Pancreas (tissue), 10 donors: ENCODE measurements at regions not wholly inside any gene's neighbourhood (a gene's known extent, or its start where the extent isn't known, plus 50 kb on each side); places are given as distances from the start of the nearest gene placed in this dataset.
"Not testable (repeated sequence)": the region's sequence is repeated elsewhere in the genome, so short reads cannot be mapped to it uniquely, and the experiment has no call there.

ENCODE experiments used
- ATAC-seq, 4 donors: fragments of 200-7000 bp; cut with Tn5 transposase; one replicate each; pipeline versions ENCODE4 v1.8.0 to v1.9.1; 2020; ENCODE audit warnings: mild to moderate bottlenecking in 4 of 4, moderate library complexity in 4 of 4
- DNase-seq, 6 donors: peaks; one replicate each; pipeline ENCODE4 v3.0.0-alpha.2; 2020
- FAIRE-seq: peaks from 2 replicates; lab custom pipeline; 2012; peaks lifted over from hg19 to GRCh38; lab: Jason Lieb, UNC
- H3K27ac ChIP-seq, 4 donors: fragments of 200-600 bp; sonication (generic); 1 replicate in 3 of 4; 2 replicates in 1 of 4; pipeline versions ENCODE4 v1.5.0 to v1.8.0; 2020
- H3K27me3 ChIP-seq, 4 donors: fragments of 200-600 bp; one replicate each; pipeline ENCODE4 v1.8.0; 2021
- H3K36me3 ChIP-seq, 3 donors: fragments of 200-600 bp; sonication (generic) in 1 of 3; one replicate each; pipeline versions ENCODE4 v1.5.0 to v1.8.0; 2020 to 2021
- H3K4me1 ChIP-seq, 3 donors: fragments of 200-600 bp; one replicate each; pipeline ENCODE4 v1.8.0; 2021
- H3K4me3 ChIP-seq, 4 donors: fragments of 200-600 bp; sonication (generic) in 2 of 4; one replicate each; pipeline versions ENCODE4 v1.5.0 to v1.8.0; 2020 to 2021
- H3K9me3 ChIP-seq, 4 donors: fragments of 200-600 bp; one replicate each; pipeline ENCODE4 v1.8.0; 2021
- CTCF ChIP-seq, 4 donors: fragments of 200-600 bp; sonication (generic) in 3 of 4; IDR thresholded peaks; one replicate each; pipeline versions ENCODE4 v1.5.0 to v1.8.0; 2021; ENCODE audit warnings: antibody characterized with exemption in 4 of 4
- WGBS, 2 donors: extraction: QIAGEN DNeasy Blood & Tissue Kit; methylation state at CpG; one replicate each; pipeline ENCODE4 v1.1.7; 2013; 5-methylcytosine and 5-hydroxymethylcytosine counted together
- intact Hi-C, 3 donors: fragments of 100-400 bp; cut with DNase I; formaldehyde crosslinking; loops; one replicate each; pipeline versions ENCODE4 v1.11.1 to v1.14.2; 2022
- donor health status: healthy with polysubstance abuse.
- donor health status: DM: no; HTN: no; CAD: no; lungs with moderate emphysema.
- donor health status: DM: no; HTN: no; CAD: no.
- donor health status: control.
- donor health status: control.
- donor health status: Bipolar disorder and iron deficiency.
- donor health status: DM: yes; HTN: yes; CAD: no.
- donor health status: DM: no; HTN: no; CAD: no.
- donor health status: DM: no; HTN: no; CAD: no.
- donor health status: DM: yes; HTN: yes; CAD: no.

- no peak for FAIRE-seq
- intact Hi-C loops, result no loop called here
- peaks cover 0 to 7% (median 0%) of the 10 kb centered on the region in 4 donors for H3K27me3 ChIP-seq
Measured at GRCh38 chr16:52921104-52921503, 131.6 kb downstream of the CHD9NB start.

GRCh38 chr16:52920331-52920730 is 132.4 kb downstream of the CHD9NB start:
- no peak for ATAC-seq
- no peak for FAIRE-seq
- intact Hi-C loops, result no loop called here
- WGBS, 2 donors, result 56 to 73% methylated on average over 5 of the region's 5 CpGs
- no peaks in the 10 kb centered on the region for H3K4me1 ChIP-seq
- no peaks in the 10 kb centered on the region for H3K36me3 ChIP-seq
- no peak for DNase-seq
- H3K27me3 ChIP-seq, result peaks cover 0 to 7% (median 0%) of the 10 kb centered on the region in 4 donors
- no peak overlapping the region for H3K27ac ChIP-seq
- H3K9me3 ChIP-seq, result no peaks in the 10 kb centered on the region
- no peak for TF ChIP-seq CTCF (IDR thresholded peaks at IDR 0.05)
- no peak overlapping the region for H3K4me3 ChIP-seq

More at GRCh38 chr16:52921104-52921503, 131.6 kb downstream of the CHD9NB start:
- 66 to 73% methylated on average over 8 of the region's 8 CpGs for WGBS, 2 donors
- ATAC-seq (no peak), DNase-seq (no peak)
- H3K36me3 ChIP-seq, result no peaks in the 10 kb centered on the region
- H3K9me3 ChIP-seq, result no peaks in the 10 kb centered on the region
- no peak for TF ChIP-seq CTCF (IDR thresholded peaks at IDR 0.05)
- no peak overlapping the region for H3K27ac ChIP-seq
- no peak overlapping the region for H3K4me3 ChIP-seq
- no peaks in the 10 kb centered on the region for H3K4me1 ChIP-seq

GRCh38 chr16:52914428-52914827 is 138.3 kb downstream of the CHD9NB start:
- DNase-seq, result no peak
- WGBS, 2 donors, result 59 to 63% methylated on average over 2 of the region's 2 CpGs
- H3K4me3 ChIP-seq, result no peak overlapping the region
- no peaks in the 10 kb centered on the region for H3K9me3 ChIP-seq
- no peaks in the 10 kb centered on the region for H3K36me3 ChIP-seq
- no peaks in the 10 kb centered on the region for H3K4me1 ChIP-seq
- FAIRE-seq, result no peak
- no peak overlapping the region for H3K27ac ChIP-seq
- no peak for TF ChIP-seq CTCF (IDR thresholded peaks at IDR 0.05)
- intact Hi-C loops, result loop anchor here in 2 of 3 donors (5.0 to 10.0 kb wide), 3 partner anchors 720 to 850 kb away; no protein-coding TSS in a partner anchor
- no peaks in the 10 kb centered on the region for H3K27me3 ChIP-seq
- ATAC-seq, result no peak

- no peak for FAIRE-seq
Measured at GRCh38 chr16:52912565-52913173, 140.0 kb downstream of the CHD9NB start.

GRCh38 chr16:52908057-52908456 is 144.6 kb downstream of the CHD9NB start:
- ATAC-seq, H3K4me3 ChIP-seq, H3K36me3 ChIP-seq, H3K27me3 ChIP-seq, intact Hi-C loops, H3K4me1 ChIP-seq, H3K27ac ChIP-seq, FAIRE-seq, DNase-seq, H3K9me3 ChIP-seq: not testable (repeated sequence)
- WGBS, 2 donors, result 80 to 89% methylated on average over 6 of the region's 6 CpGs

More at GRCh38 chr16:52912565-52913173, 140.0 kb downstream of the CHD9NB start:
- ATAC-seq, result peak; percentile 71 to 95 (median 92)
- Histone ChIP-seq H3K4me1 (no peaks in the 10 kb centered on the region), H3K36me3 (no peaks in the 10 kb centered on the region), H3K27me3 (no peaks in the 10 kb centered on the region), H3K27ac (no peak overlapping the region), H3K4me3 (no peak overlapping the region), H3K9me3 (no peaks in the 10 kb centered on the region)
- DNase-seq, result peak; percentile 42 to 80 (median 68)
- intact Hi-C loops, result loop anchor here in 2 of 3 donors (5.0 to 10.0 kb wide), 3 partner anchors 718 to 848 kb away; no protein-coding TSS in a partner anchor
- WGBS, 2 donors, result 11 to 16% methylated on average over 7 of the region's 7 CpGs
- TF ChIP-seq CTCF (IDR thresholded peaks at IDR 0.05), result peak; percentile 50 to 80 (median 70)
